ENCODE measurements at regions not wholly inside any gene's neighbourhood (a gene's known extent, or its start where the extent isn't known, plus 50 kb on each side); places are given as distances from the start of the nearest gene placed in this dataset.

GRCh38 chr5:167602067-167602466 is 689.4 kb upstream of the WWC1 start:
- DNase-seq (ENCODE audit: low spot score) = no peak
- Histone ChIP-seq H3K9me2 (replicated peaks; ENCODE audit: insufficient read depth) (no peaks in the 10 kb centered on the region), H4K20me1 (ENCODE audit: insufficient read depth, poor library complexity, severe bottlenecking) (no peaks in the 10 kb centered on the region), H3K4me2 (no peak overlapping the region), H2AFZ (no peak overlapping the region), H3K9me3 (ENCODE audit: low read depth) (no peaks in the 10 kb centered on the region), H3K79me2 (no peaks in the 10 kb centered on the region), H3K36me3 (replicated peaks; ENCODE audit: insufficient read depth, low read depth) (no peaks in the 10 kb centered on the region), H3K4me1 (ENCODE audit: insufficient read depth) (no peaks in the 10 kb centered on the region), H3K27me3 (no peaks in the 10 kb centered on the region), H3K27ac (no peak overlapping the region), H3K4me3 (no peak overlapping the region)
- TF ChIP-seq EZH2 (IDR thresholded peaks at IDR 0.05; ENCODE audit: borderline replicate concordance) (no peak), EZH2phosphoT487 (IDR thresholded peaks at IDR 0.05; ENCODE audit: low read depth, severe bottlenecking, unreplicated experiment) (no peak)
- TF ChIP-seq, protein P1, sequence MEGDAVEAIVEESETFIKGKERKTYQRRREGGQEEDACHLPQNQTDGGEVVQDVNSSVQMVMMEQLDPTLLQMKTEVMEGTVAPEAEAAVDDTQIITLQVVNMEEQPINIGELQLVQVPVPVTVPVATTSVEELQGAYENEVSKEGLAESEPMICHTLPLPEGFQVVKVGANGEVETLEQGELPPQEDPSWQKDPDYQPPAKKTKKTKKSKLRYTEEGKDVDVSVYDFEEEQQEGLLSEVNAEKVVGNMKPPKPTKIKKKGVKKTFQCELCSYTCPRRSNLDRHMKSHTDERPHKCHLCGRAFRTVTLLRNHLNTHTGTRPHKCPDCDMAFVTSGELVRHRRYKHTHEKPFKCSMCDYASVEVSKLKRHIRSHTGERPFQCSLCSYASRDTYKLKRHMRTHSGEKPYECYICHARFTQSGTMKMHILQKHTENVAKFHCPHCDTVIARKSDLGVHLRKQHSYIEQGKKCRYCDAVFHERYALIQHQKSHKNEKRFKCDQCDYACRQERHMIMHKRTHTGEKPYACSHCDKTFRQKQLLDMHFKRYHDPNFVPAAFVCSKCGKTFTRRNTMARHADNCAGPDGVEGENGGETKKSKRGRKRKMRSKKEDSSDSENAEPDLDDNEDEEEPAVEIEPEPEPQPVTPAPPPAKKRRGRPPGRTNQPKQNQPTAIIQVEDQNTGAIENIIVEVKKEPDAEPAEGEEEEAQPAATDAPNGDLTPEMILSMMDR (IDR thresholded peaks at IDR 0.05; ENCODE audit: poor library complexity) = no peak
- WGBS (ENCODE audit: low lambda C conversion rate, missing lambda C conversion rate) = 82% methylated on average over 9 of the region's 9 CpGs

GRCh38 chr5:167603135-167603534 is 688.3 kb upstream of the WWC1 start:
- H3K79me2 ChIP-seq = no peaks in the 10 kb centered on the region
- H3K4me2 ChIP-seq = no peak overlapping the region
- H3K4me3 ChIP-seq = no peak overlapping the region
- H2AFZ ChIP-seq = no peak overlapping the region
- H3K9me2 ChIP-seq (replicated peaks; ENCODE audit: insufficient read depth) = no peaks in the 10 kb centered on the region
- H3K27me3 ChIP-seq = no peaks in the 10 kb centered on the region
- TF ChIP-seq EZH2 (IDR thresholded peaks at IDR 0.05; ENCODE audit: borderline replicate concordance) (no peak), EZH2phosphoT487 (IDR thresholded peaks at IDR 0.05; ENCODE audit: low read depth, severe bottlenecking, unreplicated experiment) (no peak)
- TF ChIP-seq, protein P1 (IDR thresholded peaks at IDR 0.05; ENCODE audit: poor library complexity) = no peak
- no peak overlapping the region for H3K27ac ChIP-seq
- DNase-seq (ENCODE audit: low spot score) = no peak
- H3K36me3 ChIP-seq (replicated peaks; ENCODE audit: insufficient read depth, low read depth) = no peaks in the 10 kb centered on the region
- WGBS (ENCODE audit: low lambda C conversion rate, missing lambda C conversion rate) = 91% methylated on average over 4 of the region's 4 CpGs
- H3K4me1 ChIP-seq (ENCODE audit: insufficient read depth) = no peaks in the 10 kb centered on the region
- no peaks in the 10 kb centered on the region for H4K20me1 ChIP-seq (ENCODE audit: insufficient read depth, poor library complexity, severe bottlenecking)
- H3K9me3 ChIP-seq (ENCODE audit: low read depth) = no peaks in the 10 kb centered on the region

GRCh38 chr5:167608390-167609272 is 682.8 kb upstream of the WWC1 start:
- no peak for DNase-seq (ENCODE audit: low spot score)
- H3K9me2 ChIP-seq (replicated peaks; ENCODE audit: insufficient read depth) = no peaks in the 10 kb centered on the region
- no peaks in the 10 kb centered on the region for H3K79me2 ChIP-seq
- 91% methylated on average over 13 of the region's 13 CpGs for WGBS (ENCODE audit: low lambda C conversion rate, missing lambda C conversion rate)
- TF ChIP-seq EZH2phosphoT487 (IDR thresholded peaks at IDR 0.05; ENCODE audit: low read depth, severe bottlenecking, unreplicated experiment) = no peak
- no peak for TF ChIP-seq EZH2 (IDR thresholded peaks at IDR 0.05; ENCODE audit: borderline replicate concordance)
- TF ChIP-seq, protein P1 (IDR thresholded peaks at IDR 0.05; ENCODE audit: poor library complexity) = no peak
- H3K36me3 ChIP-seq (replicated peaks; ENCODE audit: insufficient read depth, low read depth) = no peaks in the 10 kb centered on the region
- no peaks in the 10 kb centered on the region for H3K9me3 ChIP-seq (ENCODE audit: low read depth)
- no peaks in the 10 kb centered on the region for H4K20me1 ChIP-seq (ENCODE audit: insufficient read depth, poor library complexity, severe bottlenecking)
- H3K4me1 ChIP-seq (ENCODE audit: insufficient read depth) = no peaks in the 10 kb centered on the region
- no peak overlapping the region for H3K4me3 ChIP-seq
- no peaks in the 10 kb centered on the region for H3K27me3 ChIP-seq
- H3K27ac ChIP-seq = no peak overlapping the region
- H3K4me2 ChIP-seq = no peak overlapping the region
- no peak overlapping the region for H2AFZ ChIP-seq

Measured in hepatocyte (in vitro differentiated cells).